Activated CD4-positive, CD25-positive, alpha-beta regulatory T cell treated with anti-CD3 and anti-CD28 coated beads, Interleukin-2, amount 50 U/mL, for 24 hours (primary cell): ENCODE measurements at regions not wholly inside any gene's neighbourhood (a gene's known extent, or its start where the extent isn't known, plus 50 kb on each side); places are given as distances from the start of the nearest gene placed in this dataset.

Experiments
- ATAC-seq, 2 donors: fragments of 150-1000 bp; cut with Tn5 transposase; one replicate each; pipeline ENCODE4 v1.10.0; 2021; ENCODE audit warnings: mild to moderate bottlenecking in 1 of 2, moderate library complexity in 1 of 2

- ATAC-seq, result no peak
Measured at GRCh38 chr6:105514306-105514705, 111.4 kb upstream of the PREP start.

GRCh38 chr6:105511639-105512038 is 108.8 kb upstream of the PREP start:
- no peak for ATAC-seq

DNA sequence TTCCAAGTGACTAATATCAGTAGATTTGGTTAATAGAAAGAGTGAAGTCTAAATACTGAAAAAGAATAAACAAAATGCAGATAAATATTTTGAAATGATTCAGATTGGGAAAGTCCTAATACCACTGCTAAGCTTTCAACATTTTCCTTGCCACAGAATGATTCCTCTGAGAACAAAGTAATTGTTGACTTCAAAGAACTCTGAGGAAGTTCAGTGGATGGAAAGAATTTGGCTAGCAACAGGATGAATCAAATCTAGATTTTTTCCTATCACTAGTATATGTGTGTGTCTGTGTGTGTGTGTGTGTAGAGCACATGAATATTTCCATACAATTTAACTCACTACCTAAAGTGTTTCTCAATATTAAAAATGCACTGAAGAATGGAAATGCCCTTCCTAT is 107.9 kb upstream of the PREP start:
- no peak for ATAC-seq

GRCh38 chr6:105509506-105510331 is 106.8 kb upstream of the PREP start:
- ATAC-seq, result no peak

- no peak for ATAC-seq
Measured at GRCh38 chr6:105507811-105508210, 104.9 kb upstream of the PREP start.

DNA sequence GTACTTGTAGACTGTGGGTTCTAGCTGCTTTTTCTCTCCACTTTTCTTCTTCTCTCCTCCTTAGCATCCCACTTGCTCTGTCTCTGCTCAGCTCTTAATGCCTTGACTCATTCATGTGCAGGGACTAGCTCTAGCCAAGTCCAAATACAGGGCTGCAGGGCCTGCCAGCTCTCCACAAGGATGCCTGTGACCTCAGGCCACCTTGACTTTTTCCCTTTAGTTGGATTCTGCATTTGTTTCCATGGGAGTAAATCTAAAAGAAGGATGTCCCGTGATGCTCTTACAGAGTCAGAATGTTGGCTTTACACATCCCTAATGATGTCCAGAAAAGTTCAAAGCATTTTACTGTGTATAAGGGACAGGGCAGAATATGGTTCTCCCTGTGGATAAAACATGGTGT is 101.8 kb upstream of the PREP start:
- ATAC-seq, result no peak

GRCh38 chr6:105503641-105504040 is 100.8 kb upstream of the PREP start:
- ATAC-seq, result no peak

DNA sequence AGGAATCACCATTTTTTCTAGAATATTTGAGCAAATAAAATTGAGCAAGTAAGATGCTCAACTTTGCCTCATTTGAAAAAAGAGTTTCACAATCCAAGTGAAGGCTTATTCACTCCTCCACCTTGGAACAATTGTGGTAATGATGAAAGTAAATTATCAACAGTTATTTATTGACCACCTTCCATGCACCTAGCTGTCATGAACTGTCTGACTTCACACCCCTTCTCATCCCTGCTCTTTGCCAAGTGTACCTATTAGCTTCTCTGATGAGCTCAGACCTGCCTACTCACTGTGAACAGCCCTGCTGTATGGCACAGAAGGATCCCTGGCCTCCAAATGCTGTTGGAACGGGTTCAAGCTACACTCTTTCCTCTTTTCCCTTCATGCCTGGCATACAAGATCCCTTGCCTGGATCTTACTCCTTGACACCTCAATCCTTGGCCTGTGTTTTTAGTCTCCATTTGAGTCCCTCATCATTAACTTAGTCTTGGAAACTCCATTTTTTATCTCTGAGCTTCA is 99.0 kb upstream of the PREP start:
- ATAC-seq, result no peak

GRCh38 chr6:105501246-105501645 is 98.4 kb upstream of the PREP start:
- no peak for ATAC-seq

- no peak for ATAC-seq
Measured at GRCh38 chr6:105500693-105501092, 97.8 kb upstream of the PREP start.

DNA sequence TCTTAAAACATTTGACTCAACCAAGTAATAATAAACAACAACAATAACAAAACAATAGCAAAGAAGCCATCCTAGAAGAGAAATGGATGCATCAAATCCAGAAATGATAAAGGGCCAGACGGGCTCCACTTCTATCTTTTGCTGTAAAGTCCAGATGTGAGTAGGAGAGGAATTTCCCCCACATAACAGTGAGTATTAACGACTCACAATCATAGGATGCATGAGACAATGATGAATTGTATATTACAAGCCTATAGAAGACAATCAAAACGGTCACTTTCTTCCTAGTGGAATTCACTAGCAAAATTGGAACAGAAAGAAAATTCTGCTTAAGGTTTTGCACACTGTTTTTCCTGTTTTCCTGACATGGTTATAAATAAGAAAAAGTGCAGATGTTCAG is 97.0 kb upstream of the PREP start:
- no peak for ATAC-seq

DNA sequence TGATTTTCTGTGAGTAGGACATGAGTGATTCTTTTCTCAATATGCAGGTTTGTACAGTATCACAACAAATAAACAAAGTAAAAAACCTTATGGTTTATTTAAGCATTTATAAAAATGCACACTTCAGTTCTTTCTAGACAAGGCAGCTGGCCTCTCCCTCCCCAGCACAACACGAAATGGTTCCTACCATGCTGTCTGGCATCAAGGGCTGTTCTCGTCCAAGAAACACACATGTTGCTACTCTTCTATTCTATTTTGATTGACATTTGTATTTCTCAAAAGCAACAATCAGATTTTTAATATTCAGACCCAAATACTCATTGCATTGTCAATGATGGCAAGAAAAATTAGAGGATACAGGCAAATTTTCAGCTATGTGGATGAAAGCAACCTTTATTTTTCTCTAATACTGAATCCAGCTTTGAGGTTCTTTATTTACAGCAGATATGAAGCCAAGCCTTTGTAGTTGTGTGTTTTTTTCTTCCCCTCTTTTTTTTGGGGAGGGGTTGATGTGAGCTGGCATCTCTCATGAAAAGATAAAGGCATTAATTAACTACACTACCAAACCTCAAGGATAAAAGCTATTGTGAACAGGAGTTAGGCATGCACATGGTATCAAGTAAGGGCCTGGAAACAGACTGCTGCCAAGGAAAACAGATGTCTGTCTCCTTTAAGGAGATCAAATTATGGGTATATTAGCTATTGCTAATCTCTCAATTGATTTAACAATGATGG is 96.4 kb upstream of the PREP start:
- ATAC-seq, result no peak

DNA sequence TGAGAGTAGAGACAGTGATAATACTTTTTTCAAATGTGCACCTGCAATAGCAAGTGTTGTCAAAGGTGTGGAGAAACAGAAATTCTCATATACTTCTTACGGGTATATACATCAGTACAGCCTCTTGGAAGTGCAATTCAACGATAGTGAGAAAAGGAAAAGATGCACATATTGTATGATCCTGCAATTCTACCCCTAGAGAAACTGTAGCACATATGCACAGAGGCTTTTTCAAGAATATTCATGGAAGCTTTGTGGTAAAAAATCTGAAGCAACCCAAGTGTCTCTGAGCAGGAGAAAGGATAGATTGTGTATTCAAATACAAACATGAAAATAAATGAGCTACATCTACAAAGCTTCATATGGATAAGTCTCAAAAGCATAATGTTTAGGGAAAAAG is 94.7 kb upstream of the PREP start:
- ATAC-seq, result no peak

GRCh38 chr6:105495515-105495914 is 92.6 kb upstream of the PREP start:
- ATAC-seq, result no peak

GRCh38 chr6:105494688-105495087 is 91.8 kb upstream of the PREP start:
- no peak for ATAC-seq

- no peak for ATAC-seq
Measured at GRCh38 chr6:105493736-105494135, 90.9 kb upstream of the PREP start.

DNA sequence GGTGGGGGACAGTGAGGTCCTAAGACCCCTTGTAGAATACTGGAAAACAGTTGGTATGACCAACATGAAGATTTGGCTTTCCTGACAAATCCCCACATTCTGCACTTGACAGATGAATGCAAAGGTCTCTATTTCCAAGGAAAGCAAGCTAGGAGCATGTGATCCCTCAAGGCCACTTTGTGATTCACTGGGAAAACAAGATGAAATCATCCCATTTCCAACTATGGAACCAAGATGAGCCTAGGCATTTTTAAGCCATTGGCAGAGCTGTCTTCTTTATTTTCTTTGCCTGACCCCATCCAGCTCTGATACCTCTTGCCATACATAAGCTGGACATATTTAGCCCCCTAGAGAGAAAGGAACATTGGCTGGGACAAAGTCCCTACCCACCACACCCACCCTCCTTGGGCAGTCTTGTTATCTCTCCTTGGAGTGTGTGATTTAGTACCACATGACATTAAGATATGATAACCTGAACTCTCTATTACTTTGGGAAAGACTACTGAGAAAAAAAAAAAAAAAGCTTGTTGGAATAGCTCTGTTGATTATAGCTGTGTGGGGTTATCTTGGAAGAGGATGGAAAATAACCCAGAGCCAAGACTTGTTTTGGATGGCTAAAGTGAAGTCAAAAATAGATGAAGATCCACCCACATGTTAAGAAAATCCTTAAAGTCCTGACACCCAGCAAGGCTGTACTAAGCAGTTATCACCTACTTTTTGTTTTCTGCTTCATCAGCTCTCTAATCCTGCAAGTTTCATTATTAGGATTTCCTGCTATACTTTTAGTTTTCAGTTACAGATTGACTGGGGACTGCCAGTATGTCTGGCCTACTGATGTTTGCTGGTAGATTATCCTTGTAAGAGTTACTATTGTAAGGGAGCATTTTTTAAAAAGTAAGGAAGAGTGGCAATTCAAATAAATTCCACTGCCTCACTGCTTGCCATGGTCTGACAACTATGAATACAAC is 90.1 kb upstream of the PREP start:
- ATAC-seq, result peak in 1 of 2 donors; percentile 48

DNA sequence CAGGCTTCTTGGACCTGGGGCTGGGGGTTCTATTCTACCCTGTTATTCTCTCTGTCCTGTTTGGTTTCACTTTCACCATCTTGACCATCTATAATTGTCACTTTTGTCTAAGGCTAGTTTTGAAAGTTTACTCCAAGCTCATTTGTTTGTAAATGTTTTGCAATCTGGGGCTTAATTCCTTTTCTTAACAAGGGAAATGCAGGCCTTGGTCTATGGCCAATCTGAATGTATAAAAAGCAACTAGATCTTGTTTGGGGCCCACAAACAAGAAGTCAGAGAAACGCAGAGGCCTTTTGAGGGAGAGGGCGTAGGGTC is 86.3 kb upstream of the PREP start:
- no peak for ATAC-seq

GRCh38 chr6:105488516-105489215 is 85.8 kb upstream of the PREP start:
- no peak for ATAC-seq

GRCh38 chr6:105487040-105487790 is 84.3 kb upstream of the PREP start:
- ATAC-seq, result no peak

- no peak for ATAC-seq
Measured at GRCh38 chr6:105485456-105485855, 82.6 kb upstream of the PREP start.
